OCI-LY7 (cell line): ENCODE measurements at regions not wholly inside any gene's neighbourhood (a gene's known extent, or its start where the extent isn't known, plus 50 kb on each side); places are given as distances from the start of the nearest gene placed in this dataset.

Experiments
- BruUV-seq: library from RNA; stranded (reverse); fragments of 400-500 nt; replicated peaks from 2 replicates; lab custom pipeline; 2021; lab: Mats Ljungman, UMichigan
- CTCF ChIA-PET: fragments of 300-600 bp; sonication (Branson Sonifier 250); formaldehyde crosslinking; loops from one replicate; lab custom pipeline; 2022; ENCODE audit warnings: antibody characterized with exemption; ENCODE audit not compliant: unreplicated experiment; lab: Charles Lee
- POLR2A ChIA-PET: fragments of 300-600 bp; sonication (Branson Sonifier 250); formaldehyde crosslinking; loops from one replicate; lab custom pipeline; 2022; ENCODE audit warnings: antibody characterized with exemption; lab: Charles Lee
- DNase-seq: peaks from one replicate; pipeline ENCODE4 v3.0.0-alpha.2; 2015; ENCODE audit warnings: low spot score
- H2AFZ ChIP-seq: fragments of 200-600 bp; sonication (generic), shearing (Covaris generic); 2 replicates; pipeline ENCODE4 v1.6.1; 2014; ENCODE audit warnings: mild to moderate bottlenecking, antibody characterized with exemption, low read length, moderate library complexity
- H3K27ac ChIP-seq: fragments of 200-600 bp; sonication (generic); 2 replicates; pipeline ENCODE4 v1.5.1; 2014; ENCODE audit warnings: mixed run types, low read depth, mild to moderate bottlenecking, moderate library complexity, low read length, inconsistent platforms; ENCODE audit not compliant: poor library complexity, severe bottlenecking
- H3K36me3 ChIP-seq: fragments of 200-600 bp; sonication (generic); 2 replicates; pipeline ENCODE4 v1.6.1; 2014; ENCODE audit warnings: mild to moderate bottlenecking, antibody characterized with exemption, low read length, moderate library complexity, mixed read lengths; ENCODE audit not compliant: insufficient read depth
- H3K4me1 ChIP-seq: fragments of 200-600 bp; sonication (generic); 2 replicates; pipeline ENCODE4 v1.5.1; 2014; ENCODE audit warnings: mild to moderate bottlenecking, low read length; ENCODE audit not compliant: insufficient read depth, poor library complexity, severe bottlenecking
- H3K4me2 ChIP-seq: fragments of 200-600 bp; sonication (generic); 2 replicates; pipeline ENCODE4 v1.6.1; 2014; ENCODE audit warnings: mild to moderate bottlenecking, low read length
- H3K4me3 ChIP-seq: fragments of 200-600 bp; sonication (generic); 2 replicates; pipeline ENCODE4 v1.5.1; 2014; ENCODE audit warnings: mild to moderate bottlenecking, low read depth, low read length; ENCODE audit not compliant: poor library complexity, severe bottlenecking
- H3K79me2 ChIP-seq: fragments of 200-600 bp; sonication (generic); 2 replicates; pipeline ENCODE4 v1.6.1; 2016; ENCODE audit warnings: low read depth, mild to moderate bottlenecking, low read length, moderate library complexity, mixed read lengths; ENCODE audit not compliant: insufficient read depth
- H3K9me2 ChIP-seq: fragments of 200-600 bp; sonication (generic); 2 replicates; pipeline ENCODE4 v1.6.1; 2016; ENCODE audit warnings: mild to moderate bottlenecking, low read length, mixed read lengths; ENCODE audit not compliant: insufficient read depth
- H3K9me3 ChIP-seq: fragments of 200-600 bp; sonication (generic); 2 replicates; pipeline ENCODE4 v1.6.1; 2014; ENCODE audit warnings: mild to moderate bottlenecking, mixed run types, low read length, mixed read lengths
- H4K20me1 ChIP-seq: fragments of 200-600 bp; sonication (generic); 2 replicates; pipeline ENCODE4 v1.6.1; 2014; ENCODE audit warnings: mild to moderate bottlenecking, antibody characterized with exemption, low read length, moderate library complexity, mixed read lengths; ENCODE audit not compliant: insufficient read depth
- EZH2phosphoT487 ChIP-seq: fragments of 200-600 bp; sonication (generic); IDR thresholded peaks from 2 replicates; pipeline ENCODE4 v1.6.1; 2018; ENCODE audit warnings: low read depth, borderline replicate concordance, mild to moderate bottlenecking, mixed run types, antibody characterized with exemption, low read length, moderate library complexity, mixed read lengths
- intact Hi-C: fragments of 100-400 bp; cut with micrococcal nuclease; formaldehyde crosslinking; loops from one replicate; pipeline ENCODE4 v1.10.0; 2022; ENCODE audit not compliant: unreplicated experiment
- TF ChIP-seq, protein P1 (sequence below): fragments of 200-600 bp; sonication (generic); conservative IDR thresholded peaks from 2 replicates; pipeline ENCODE4 v1.5.1; 2014; ENCODE audit warnings: mild to moderate bottlenecking, antibody characterized with exemption, low read length, moderate library complexity, mixed read lengths

DNA sequence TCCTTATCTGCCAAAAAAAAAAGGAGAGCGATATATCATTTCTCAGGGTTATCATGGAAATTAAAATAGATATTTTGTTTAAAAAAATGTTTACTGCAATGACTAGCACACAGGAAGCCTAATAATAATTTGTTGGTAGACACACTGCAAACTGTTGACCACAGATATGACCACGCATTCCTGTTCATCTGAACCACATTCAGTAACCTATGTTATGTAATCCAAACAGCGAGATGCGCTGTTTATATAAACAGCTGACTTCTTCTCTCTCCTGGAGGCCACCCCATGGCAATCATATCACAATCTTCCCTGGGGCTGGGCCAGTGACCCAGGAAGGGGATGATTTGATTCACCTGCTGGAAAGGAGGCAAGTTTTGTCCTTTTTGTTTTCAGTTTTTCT, 129.3 kb upstream of the UST start:
- ChIA-PET CTCF (no interaction called here), POLR2A (interaction anchor here (0.8 kb wide), 1 partner anchor 19 kb away, joined by 3 read pairs; no protein-coding TSS in a partner anchor)
- Histone ChIP-seq H3K27ac (no peak overlapping the region), H3K9me3 (no peaks in the 10 kb centered on the region), H3K36me3 (no peaks in the 10 kb centered on the region), H2AFZ (no peak overlapping the region), H3K9me2 (no peaks in the 10 kb centered on the region), H3K4me3 (no peak overlapping the region), H3K4me1 (no peaks in the 10 kb centered on the region), H4K20me1 (no peaks in the 10 kb centered on the region), H3K79me2 (no peaks in the 10 kb centered on the region), H3K4me2 (no peak overlapping the region)
- DNase-seq, result no peak
- TF ChIP-seq, protein P1, sequence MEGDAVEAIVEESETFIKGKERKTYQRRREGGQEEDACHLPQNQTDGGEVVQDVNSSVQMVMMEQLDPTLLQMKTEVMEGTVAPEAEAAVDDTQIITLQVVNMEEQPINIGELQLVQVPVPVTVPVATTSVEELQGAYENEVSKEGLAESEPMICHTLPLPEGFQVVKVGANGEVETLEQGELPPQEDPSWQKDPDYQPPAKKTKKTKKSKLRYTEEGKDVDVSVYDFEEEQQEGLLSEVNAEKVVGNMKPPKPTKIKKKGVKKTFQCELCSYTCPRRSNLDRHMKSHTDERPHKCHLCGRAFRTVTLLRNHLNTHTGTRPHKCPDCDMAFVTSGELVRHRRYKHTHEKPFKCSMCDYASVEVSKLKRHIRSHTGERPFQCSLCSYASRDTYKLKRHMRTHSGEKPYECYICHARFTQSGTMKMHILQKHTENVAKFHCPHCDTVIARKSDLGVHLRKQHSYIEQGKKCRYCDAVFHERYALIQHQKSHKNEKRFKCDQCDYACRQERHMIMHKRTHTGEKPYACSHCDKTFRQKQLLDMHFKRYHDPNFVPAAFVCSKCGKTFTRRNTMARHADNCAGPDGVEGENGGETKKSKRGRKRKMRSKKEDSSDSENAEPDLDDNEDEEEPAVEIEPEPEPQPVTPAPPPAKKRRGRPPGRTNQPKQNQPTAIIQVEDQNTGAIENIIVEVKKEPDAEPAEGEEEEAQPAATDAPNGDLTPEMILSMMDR, result no peak
- no peak for TF ChIP-seq EZH2phosphoT487
- no TSS peak for BruUV-seq
- intact Hi-C loops, result no loop called here

DNA sequence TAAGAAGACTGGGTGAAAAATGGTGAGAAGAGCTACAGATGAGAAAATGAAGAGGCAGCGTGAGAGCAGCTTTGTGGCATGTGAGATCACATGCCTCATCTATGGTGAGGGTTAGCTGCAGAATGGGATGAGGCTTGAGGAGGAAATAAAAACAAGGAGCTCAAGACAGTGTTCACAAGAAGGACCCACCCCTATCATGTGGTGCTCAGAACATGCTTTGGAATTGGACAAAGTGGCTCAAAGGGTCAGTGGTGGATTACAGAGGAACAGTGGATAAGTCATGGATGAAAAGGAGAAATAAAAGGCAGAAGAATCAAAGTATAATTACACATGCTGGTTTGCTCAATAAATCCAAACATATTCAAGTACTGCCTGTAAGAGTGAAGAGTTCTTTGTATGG, 126.9 kb upstream of the UST start:
- Histone ChIP-seq H3K27ac (no peak overlapping the region), H2AFZ (no peak overlapping the region), H3K9me3 (no peaks in the 10 kb centered on the region), H3K9me2 (no peaks in the 10 kb centered on the region), H4K20me1 (no peaks in the 10 kb centered on the region), H3K4me2 (no peak overlapping the region), H3K4me3 (no peak overlapping the region), H3K36me3 (no peaks in the 10 kb centered on the region), H3K79me2 (no peaks in the 10 kb centered on the region), H3K4me1 (no peaks in the 10 kb centered on the region)
- CTCF ChIA-PET, result no interaction called here
- TF ChIP-seq EZH2phosphoT487, result no peak
- TF ChIP-seq, protein P1, result no peak
- no peak for DNase-seq
- intact Hi-C loops, result no loop called here
- no TSS peak for BruUV-seq
- POLR2A ChIA-PET, result interaction anchor here (0.6 kb wide), 1 partner anchor 325 kb away, joined by 4 read pairs; no protein-coding TSS in a partner anchor

DNA sequence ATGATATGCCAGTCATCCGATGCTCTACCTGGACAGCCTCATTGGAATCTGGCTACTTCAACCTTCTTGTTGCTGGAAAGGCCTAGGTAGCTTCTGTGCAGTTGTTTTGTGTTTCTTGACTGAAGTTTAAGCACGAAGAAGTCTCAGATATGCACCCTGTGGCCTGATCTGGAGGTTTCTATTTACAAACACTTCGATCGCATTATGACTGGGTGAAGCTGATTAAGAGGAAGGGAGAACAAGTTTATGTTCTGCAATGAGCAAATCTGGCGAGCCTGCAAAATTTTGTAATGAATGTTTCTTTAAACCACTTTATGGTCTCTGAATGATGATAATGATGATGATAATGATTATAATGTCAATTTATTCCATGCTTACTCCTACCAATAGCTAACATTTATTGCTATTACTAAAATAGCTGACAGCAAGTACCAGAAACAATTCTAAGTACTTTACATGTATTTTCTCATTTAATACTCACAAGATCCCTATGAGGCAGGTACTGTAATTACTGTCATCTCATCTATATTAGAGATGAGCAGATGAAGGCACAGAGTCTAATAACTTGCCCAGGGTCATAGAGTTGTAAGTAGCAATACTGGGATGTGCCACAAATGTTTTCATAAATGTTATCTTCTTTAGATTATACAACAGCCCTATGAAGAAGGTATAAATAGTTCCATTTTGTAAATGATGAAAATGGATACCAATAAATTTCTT, 126.1 kb upstream of the UST start:
- no peaks in the 10 kb centered on the region for H3K36me3 ChIP-seq
- no peaks in the 10 kb centered on the region for H3K4me1 ChIP-seq
- no peaks in the 10 kb centered on the region for H3K9me3 ChIP-seq
- ChIA-PET POLR2A (interaction anchor here (0.6 kb wide), 1 partner anchor 324 kb away, joined by 4 read pairs; no protein-coding TSS in a partner anchor), CTCF (no interaction called here)
- H4K20me1 ChIP-seq, result no peaks in the 10 kb centered on the region
- H3K27ac ChIP-seq, result no peak overlapping the region
- BruUV-seq, result no TSS peak
- H3K4me3 ChIP-seq, result no peak overlapping the region
- no peak overlapping the region for H2AFZ ChIP-seq
- DNase-seq, result no peak
- H3K9me2 ChIP-seq, result no peaks in the 10 kb centered on the region
- no peaks in the 10 kb centered on the region for H3K79me2 ChIP-seq
- intact Hi-C loops, result no loop called here
- TF ChIP-seq EZH2phosphoT487, result no peak
- TF ChIP-seq, protein P1, result no peak
- no peak overlapping the region for H3K4me2 ChIP-seq
